ENCODE measurements at regions not wholly inside any gene's neighbourhood (a gene's known extent, or its start where the extent isn't known, plus 50 kb on each side); places are given as distances from the start of the nearest gene placed in this dataset.

DNA sequence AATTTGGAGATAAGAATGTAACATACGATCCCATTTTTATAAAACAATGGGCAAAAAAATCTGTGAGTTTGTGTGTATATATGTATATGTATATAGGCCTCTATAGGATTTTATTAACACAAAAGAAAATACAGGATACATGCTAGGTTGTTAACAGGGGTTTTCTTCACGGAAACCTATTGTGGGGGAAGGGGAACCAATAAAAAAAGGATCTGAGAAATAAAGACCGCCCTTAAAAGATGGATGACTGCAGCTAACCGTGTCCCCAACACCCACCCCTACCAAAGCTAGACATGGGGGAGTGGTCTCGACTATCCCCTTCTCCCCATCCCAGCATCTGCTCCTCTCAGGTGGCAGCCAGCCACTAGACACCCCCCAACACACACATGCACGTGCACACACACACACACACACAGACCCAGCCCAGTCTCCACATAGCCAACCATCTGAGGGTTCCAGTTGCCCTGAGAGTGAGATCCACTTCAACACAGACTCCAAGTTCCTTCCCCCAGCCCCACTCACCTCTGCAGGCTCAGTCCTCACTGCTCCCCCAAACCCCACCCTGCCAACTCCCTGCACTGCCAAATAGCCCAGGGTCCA is 132.9 kb downstream of the TPRA1 start:
- DNase-seq = no peak

DNA sequence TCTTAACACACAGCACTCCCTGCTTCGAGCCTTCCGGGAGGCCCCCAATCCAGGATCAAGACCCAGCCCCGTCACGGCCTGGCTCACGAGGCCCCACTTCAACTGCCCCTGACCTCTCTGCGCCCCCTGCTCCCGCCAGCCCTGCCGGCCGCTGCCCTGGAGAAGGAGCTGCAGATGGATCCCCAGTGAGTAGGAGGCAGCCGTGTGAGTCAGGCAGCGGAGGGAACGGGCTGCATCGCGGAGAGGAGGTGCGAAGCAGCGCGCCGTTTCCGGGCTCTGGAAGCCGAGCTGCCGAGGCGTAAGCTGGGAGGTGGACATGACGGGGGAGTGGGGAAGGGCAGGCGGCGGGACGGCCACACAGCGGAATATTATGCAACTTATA is 133.4 kb downstream of the TPRA1 start:
- no peak for DNase-seq

DNA sequence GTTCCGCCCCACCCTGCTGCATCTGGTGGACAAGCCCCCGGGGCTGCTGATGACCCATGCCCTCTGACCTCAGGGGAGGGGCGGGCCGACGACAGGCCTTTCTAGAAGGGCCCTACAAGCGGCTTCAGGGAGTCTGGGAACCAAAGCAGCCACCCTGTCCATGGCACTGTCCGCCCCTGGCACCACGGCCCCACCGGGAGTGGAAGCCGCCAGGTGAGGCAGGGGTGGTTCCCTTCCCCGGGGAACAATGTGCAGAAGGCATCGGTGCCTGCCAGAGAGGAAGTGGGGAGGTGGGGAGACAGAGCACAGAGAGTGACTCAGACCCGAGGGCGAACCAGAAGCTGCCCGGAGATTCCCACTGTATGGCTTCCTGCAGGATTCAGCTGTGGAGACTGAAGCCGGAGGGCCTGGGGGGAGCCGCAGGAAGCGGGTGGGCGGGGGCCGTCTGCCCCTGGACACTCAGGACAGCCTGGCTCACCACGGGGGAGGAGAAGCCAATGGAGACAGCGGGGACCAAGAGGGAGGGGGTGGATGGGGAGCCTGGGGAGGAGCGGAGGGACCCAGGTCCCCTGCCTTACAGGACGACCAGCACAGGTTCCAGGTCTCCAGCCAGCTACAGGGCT is 134.0 kb downstream of the TPRA1 start:
- no peak for DNase-seq

DNA sequence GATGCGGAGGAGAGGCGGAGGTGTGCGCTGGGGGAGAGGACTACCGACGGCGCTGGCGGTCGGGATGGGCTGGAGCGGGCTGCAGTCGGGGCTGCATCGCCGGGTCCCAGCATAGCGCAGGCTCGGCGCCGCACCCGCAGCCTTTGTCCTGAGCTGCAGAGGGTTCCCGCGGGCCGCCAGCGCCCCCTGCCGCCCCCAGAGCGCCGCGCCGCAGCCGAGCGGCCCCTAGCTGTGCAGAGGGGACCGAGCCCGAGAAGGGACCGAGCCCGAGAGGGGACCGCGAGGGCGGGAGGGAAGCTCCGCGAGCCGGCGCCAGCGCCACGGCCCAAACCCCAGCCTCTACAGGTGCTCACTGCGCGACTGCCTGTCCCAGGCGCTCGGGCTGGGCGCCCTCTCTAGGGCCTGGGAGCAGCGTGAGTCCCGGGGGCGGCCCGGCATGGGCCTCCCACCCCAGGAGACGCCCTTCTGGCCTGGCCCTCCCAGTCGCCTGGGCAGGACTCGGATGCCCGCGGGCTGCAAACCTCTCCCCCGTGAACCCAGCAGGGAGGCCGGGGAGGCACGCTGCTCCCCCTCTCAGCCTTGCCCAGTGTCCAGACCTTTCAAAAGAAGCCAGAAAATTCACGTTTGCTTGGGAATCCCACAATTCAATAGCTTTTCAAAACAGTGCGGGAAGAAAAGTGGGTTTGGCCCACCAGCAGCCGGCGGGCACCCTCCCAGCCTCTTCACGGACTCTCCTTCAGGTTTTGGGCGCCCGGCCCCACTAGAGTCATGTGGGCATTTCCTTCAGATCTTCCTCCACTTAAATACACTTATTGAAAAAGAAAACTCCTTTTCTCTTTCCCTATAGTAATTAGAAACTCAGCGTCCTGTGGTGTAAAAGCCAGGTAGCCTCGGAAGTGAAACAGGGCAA is 134.7 kb downstream of the TPRA1 start:
- DNase-seq = peak; percentile 84

DNA sequence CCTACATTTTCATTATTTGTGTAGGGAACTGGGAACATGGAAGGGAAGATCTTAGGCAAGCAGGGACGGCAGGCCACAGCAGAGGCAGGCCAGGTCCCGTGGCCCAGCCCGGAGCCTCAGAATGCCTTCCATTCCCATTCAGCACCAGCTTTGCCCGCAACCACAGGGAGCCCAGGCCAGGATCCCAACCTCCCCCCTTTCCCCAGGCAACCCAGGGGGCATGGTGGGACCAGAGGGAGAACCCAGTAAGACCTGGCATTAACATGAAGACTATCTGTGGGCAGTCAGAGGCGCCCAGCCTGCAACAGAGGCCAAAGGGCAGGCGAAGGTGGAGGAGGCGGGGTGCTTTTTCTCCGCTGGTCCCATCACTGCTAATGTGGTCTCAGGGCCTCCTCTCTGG is 135.6 kb downstream of the TPRA1 start:
- no peak for DNase-seq

DNA sequence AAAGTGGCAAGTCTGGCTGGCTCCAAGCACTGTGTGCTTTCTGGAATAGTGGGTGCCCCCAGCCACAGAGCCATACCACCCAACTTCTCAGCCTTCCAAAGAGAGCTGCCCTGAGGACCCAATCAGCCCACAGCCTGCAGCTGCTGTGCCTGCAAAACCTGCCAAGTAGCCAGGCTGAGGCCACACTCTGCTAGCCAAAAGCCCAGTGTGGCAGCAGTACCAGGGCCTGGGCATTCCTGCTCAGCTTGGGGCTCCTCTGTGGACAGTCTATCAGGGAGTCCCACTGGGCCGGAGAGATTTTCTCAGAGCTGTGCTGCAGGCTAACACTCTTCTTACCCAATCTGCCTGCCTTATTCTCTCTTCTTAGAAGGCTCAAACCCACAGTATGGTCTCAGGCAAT is 136.5 kb downstream of the TPRA1 start:
- DNase-seq = no peak

DNA sequence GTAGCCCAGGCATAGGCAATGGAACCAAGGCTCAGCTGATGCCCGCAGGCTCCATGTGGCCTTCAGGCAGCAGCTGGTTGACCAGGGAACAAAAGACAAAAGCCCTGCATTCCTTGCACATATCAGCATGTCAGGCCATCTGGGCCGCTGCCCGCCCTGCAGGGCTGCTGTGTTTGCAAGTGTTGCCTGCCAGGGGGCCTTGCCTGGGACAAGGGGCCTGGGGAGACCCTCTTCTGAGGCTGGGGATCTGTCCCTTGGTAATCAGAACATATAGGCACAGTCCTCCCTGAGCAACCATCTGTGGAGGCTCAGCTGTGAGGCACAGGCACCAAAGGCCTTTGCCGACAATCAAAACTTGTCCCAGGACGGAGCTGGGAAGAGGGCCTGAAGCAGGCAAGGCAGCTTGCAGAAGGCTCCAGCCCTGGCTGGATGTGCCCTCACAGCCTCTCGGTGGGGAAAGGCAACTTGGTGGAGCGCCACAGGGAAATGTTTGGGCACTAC is 138.2 kb downstream of the TPRA1 start:
- no peak for DNase-seq

DNA sequence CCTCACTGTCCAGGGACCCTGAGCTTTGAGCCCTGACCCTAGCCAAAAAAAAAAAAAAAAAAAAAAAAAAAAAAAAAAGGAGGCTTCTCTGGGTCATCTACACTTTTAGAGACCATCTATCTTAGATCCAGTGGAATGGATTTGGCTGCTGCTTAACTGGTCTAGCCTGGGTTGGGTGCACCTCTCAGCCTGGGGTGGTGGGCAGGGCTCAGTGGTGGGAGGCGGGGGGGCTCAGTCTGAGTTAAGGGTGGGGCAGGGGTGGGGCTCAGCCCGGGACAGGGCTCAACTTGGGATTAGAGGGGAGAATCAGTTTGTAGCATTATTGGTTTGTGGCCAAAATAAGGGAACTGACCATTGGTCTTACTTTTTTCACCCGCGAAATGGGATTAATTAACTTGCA is 139.2 kb downstream of the TPRA1 start:
- no peak for DNase-seq

DNA sequence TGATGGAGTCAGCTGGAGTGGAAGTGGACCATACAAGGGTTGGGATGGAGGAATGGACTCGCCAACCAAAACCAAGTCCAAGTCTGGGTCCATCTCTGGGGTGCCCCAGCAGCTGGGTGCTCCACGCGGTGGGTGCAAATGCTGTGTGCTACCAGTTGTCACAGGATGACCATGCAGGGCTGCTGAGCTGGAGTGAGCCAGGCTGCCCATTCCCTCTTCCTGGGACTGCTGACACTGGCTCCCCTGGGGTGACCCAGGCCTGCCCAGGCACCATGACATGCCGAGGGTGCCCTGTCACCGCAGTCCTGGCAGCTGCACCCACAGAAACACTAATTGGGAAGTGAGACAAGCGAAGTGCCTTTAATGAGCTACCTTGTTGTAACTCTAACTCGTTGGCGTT is 140.2 kb downstream of the TPRA1 start:
- DNase-seq = no peak

DNA sequence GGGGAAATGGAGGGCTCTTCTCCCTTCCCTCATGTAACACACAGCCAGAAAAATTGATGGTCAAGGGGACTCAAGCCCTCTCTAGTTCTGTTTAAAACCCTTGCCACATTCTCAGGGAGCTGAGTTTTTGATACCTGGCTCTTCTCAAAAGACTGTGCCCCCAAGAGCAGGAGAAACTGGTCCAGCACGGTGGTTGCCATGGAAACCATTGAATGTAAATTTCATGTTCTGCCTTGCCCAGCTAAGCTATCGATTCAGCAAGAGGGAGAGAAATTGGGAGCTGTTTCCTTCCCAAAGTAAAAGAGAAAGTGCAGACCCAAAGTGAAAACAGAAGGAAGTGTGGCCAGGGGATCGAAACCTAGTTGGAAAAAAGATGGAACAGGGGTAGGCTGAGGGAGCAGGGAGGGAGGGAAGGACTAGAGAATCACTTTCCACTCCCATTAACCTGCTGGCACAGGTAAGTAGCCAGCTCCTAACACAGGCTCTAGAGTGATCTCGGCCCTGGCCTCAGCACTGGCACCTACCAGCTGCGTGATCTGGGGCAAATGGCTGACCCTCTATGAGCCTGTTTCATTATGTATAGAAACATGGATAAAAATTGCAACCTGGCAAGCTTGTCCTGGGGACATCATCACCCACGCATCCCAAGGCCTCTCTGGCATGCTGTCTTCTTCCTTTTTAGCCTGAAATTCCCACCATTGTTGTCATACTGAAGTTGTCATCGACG is 140.9 kb downstream of the TPRA1 start:
- DNase-seq = no peak

DNA sequence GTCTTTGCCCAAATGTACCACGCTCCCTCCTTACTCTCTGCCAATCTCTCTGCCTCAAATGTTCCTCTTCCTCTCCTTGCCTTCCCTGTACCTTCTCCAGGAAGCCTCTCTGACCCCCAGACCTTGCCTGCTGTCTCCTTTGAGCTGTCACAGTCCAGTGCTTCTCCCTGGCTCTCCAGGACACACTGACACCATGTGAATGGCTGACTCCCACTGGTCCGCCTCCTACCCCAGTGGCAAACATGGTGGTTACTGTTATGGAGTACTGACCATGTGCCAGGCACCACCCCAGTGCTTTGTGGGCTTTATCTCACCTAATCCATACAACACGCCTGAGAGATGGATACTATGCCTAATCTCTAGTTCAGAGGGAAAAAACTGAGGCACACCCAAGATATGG is 141.9 kb downstream of the TPRA1 start:
- no peak for DNase-seq

DNA sequence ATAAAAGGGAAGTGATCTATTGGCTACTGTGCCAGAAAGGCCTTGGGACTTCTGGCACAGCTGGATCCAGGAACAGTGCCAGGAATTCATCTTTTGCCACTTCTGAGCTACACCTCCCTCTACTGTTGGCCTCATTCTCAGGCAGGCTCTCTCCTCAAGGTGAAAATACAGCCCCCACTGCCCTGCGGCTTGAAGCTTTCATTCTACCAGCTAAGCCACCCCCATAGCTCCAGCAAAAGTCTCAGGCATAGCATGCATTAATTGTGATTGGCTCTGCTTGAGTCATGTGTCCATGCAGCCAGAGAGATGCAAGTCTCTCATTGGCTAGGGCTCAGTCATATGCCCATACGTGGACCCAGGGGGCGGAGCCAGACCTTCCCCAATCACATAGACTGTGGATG is 142.4 kb downstream of the TPRA1 start:
- DNase-seq = no peak

DNA sequence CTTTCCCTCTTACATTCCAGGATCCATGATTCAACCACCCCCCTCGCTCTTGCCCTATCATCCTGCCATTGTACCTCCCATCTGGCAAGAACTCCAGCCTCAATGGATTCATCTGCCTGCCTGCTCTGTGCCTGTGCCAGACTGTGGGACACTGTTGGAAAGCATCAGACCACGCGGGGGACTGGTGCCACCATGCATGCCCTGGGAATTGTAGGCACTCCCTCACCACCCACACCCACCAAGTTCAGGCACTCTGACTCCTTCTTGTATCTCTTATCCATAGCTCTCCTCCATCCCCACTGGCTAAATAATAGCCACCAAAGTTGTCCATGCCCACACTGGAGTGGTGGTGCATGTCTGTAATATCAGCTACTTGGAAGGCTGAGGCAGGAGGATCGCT is 143.8 kb downstream of the TPRA1 start:
- DNase-seq = no peak

DNA sequence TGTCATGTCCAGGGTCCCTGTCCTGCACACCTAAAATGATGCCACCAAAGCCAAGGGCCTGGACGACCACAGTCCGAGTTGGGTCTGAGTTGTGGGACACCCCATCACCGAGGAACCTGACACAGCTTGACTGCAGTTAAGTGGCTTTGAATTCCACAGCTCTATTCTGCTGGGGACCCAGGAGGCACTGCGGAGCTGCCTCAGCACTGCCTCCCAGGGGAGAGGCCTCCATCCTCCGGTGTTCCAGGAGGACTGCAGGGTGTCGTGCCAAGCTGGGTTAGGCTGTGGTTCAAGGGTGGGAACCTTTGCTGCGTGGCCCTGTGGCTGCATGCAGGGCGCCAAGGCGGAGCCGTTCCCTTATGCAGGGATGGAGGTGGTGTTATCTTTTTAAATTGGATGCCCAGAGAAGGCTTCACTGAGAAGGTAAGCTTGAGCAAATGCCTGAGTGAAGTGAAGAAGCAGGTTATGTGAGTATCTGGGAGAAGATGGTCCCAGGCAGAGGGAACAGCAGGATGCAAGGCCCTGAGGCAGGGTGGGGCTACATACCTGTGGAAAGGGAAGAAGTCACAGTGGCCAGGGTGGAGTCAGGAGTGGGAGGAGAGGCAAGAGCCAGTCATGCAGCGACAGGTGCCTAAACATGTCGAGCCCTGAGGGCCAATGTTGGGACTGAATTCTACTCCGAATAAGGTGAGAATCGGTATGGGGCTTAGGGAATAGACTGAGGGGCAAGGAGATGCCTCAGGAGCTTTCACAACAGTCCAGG is 144.8 kb downstream of the TPRA1 start:
- no peak for DNase-seq

DNA sequence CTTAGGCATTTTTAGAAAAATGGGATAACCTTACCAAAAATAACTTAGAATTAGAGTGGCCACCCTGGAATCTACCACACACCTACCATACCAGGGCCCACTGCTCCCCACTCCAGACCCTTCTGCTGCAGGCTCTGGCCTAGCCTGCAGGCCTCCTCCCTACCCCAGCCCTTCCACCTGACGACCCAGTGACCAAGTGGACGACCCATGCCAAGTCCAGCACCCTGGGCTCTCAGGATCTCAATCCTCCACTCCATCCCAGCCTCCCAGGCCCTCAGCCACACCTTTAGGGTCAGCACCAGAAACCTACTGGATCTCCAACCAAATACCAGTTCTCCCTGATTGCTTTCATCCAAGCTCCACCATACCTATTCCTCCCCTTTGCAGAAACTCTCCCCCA is 145.8 kb downstream of the TPRA1 start:
- DNase-seq = no peak

DNA sequence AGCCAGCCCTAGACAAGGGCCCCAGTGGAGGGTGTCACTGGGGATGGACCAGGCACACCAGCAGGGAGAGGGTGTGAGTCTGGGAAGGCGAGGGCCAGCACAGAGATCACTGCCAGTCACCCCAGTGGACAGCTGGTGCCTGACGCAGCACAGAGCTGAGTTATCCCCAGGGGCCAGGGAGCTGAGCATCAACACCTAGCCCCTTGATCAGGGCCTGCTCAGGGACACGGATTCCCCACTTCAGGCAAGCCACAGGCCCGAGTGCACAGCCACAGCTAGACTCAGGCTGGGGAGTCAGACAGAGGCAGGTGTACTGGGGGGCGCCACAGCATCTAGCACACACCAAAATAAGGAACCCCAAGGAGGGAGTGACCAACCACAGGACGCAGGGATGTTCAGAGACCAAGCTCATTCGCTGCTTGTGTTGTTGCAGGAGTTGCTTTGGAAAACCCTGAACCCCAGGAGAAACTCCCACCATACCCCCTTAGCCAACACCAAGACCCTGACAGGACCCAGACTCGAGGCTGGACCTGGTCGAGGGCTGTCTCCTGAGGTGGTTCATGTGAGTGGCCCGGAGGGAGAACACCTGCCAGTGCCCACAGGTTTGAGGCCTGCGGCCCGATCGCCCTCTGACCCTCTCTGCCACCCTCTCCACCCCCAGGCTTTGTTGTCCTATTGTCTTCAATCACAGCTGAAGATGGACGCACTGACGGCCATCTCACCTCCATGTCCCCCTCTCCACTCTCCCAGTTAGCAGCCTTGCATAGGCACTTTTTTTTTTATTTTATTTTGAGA is 146.8 kb downstream of the TPRA1 start:
- DNase-seq = no peak

DNA sequence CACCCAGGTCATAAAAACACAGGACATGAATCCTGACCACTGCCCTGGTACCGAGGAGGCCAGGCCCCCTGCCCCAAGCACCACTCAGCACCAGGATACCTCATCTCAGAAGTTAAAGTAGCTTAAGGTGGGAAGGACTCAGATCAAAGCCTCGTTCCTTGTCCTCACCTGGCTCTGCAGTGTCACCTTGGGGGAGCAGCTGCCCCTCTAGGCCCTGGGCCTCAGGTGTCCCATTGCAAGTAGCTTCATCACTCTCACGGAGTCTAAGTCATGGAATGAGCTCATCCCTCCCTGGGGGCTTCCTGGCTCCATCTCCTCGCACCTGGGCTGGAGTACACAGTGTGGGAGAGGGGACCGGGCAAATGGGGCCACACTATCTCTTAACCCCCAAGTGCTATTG is 148.0 kb downstream of the TPRA1 start:
- no peak for DNase-seq

DNA sequence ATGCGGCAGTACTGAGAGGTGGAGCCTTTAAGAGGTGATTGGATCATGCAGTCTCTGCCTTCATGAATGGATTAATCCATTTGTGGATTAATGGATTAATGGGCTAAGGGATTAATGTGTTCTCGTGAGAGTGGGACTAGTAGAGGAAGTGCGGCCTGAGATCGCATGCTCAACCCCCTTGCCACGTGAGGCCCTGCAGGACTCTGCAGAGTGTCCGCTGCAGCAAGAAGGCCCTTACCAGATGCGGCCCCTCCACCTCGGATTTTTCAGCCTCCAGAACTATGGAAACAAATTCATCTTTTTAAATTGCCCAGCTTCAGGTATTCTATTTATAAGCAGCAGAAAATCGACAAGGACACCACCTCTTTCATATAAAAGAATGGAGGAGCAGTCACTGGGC is 148.8 kb downstream of the TPRA1 start:
- no peak for DNase-seq

DNA sequence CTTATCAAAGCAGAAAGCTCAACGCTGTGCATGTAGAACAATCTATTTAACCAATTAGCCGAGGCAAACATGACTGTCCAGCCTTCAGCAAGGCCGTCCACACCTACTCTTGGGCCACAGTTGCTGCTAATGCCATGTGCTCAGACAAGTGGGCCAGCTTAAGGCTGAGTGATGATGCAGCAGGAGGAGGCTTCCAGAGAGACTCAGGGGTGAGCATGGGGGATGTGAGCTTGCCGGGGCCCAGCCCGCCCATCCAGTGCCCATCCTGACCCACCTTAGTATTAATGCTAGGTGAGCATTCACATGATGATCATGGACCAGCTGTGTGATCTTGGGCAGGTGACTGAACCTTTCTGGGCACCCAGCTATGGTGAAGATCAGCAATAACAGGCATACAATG is 150.1 kb downstream of the TPRA1 start:
- no peak for DNase-seq

DNA sequence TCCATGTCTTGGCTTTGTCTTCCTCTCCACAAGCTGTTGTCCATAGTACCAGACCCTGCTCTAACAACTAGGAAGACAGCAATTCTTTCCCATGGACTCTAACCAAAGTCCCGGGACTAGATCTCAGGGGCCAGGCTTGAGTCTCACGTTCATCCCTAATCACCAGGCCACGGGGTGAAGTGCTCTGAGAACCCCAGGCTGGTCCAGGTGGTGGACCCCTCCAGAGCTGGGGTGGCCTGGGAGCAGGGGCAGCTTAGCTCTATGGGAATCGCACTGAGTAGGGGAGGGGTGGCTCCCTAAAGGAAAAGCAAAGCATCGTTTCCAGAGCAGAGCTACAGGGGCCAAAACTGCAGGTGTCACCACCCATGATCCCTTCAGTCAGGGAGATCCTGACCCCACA is 150.9 kb downstream of the TPRA1 start:
- DNase-seq = no peak

DNA sequence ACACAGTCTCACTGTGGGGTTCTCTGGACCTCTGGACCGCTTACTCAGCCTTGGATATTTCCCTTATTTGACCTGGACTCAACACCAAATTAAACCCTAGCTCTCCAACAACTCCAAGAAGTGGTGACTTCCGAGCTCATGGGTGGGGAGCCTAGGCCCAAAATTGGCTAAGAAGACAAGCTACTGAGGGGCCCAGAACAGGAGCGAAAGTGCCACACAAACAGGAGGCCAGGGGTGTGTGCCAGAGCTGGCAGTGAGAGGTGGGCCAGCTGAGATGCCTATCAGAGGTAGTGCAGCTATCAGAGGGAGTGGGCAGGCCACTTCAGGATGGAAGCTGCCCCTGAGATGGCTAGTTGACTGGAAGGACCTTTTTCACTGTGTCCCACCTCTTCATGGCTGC is 151.1 kb upstream of the PRR20G start:
- no peak for DNase-seq

DNA sequence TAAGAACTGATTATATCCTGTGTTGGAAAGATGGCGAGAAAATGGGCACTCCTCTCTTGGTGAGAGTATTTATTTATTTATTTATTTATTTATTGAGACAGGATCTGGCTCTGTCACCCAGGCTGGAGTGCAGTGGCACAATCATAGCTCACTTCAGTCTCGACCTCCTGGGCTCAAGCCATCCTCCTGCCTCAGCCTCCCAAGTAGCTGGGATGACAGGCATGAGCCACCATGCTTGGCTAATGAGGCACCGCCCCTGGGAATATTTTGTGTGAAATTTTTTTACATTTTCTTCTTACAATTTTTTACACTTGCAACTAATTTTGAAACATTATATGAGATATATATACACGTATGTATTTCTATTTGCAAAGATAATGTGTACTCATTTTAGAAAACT is 150.5 kb upstream of the PRR20G start:
- no peak for DNase-seq
